GM12892 (cell line): ENCODE measurements at regions not wholly inside any gene's neighbourhood (a gene's known extent, or its start where the extent isn't known, plus 50 kb on each side); places are given as distances from the start of the nearest gene placed in this dataset.

Experiments used
- POLR2A ChIP-seq: IDR thresholded peaks from 2 replicates; pipeline ENCODE4 v1.6.1; 2011; ENCODE audit warnings: low read depth, low read length, control low read depth
- POLR2AphosphoS5 ChIP-seq: IDR thresholded peaks from 2 replicates; pipeline ENCODE4 v1.6.1; 2011; ENCODE audit warnings: low read depth, low read length, control low read depth
- TAF1 ChIP-seq: IDR thresholded peaks from 2 replicates; pipeline ENCODE4 v1.6.1; 2011; ENCODE audit warnings: low read depth, mild to moderate bottlenecking, control low read depth, low read length, borderline replicate concordance

- TF ChIP-seq POLR2A: no peak
- TF ChIP-seq POLR2AphosphoS5: no peak
- no peak for TF ChIP-seq TAF1
These were observed 533.5 kb downstream of the LTN1 start for GRCh38 chr21:28459193-28459592.
